ENCODE measurements at regions not wholly inside any gene's neighbourhood (a gene's known extent, or its start where the extent isn't known, plus 50 kb on each side); places are given as distances from the start of the nearest gene placed in this dataset.

DNA sequence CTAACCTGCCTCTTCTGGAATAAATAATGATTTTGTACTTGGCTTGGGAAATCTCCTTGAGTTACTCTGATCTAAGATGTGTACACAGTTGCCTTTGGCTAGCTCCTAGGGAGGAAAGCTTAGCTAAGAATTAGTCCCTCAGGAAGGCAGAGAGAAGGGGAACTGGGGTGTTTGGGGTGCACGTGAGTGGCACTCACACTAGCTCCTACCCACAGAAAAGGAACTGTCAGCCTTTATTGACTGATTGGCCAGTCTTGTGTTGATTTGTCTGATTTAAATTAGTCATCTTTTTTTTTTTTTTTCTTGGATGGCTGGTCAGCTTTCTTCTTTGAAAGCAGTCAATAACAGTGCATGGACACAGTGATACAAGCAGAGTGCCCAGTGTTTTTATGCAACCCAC is 107.7 kb downstream of the DMRT2 start:
- no peak for TF ChIP-seq JUNB (IDR thresholded peaks at IDR 0.05; ENCODE audit: unreplicated experiment)
- TF ChIP-seq EZH2phosphoT487 (IDR thresholded peaks at IDR 0.05; ENCODE audit: unreplicated experiment) = no peak
- no peak for TF ChIP-seq CREB1 (CRISPR knock-in tag; IDR thresholded peaks at IDR 0.05; ENCODE audit: low read depth)
- TF ChIP-seq POLR2AphosphoS5 (IDR thresholded peaks at IDR 0.05; ENCODE audit: low read depth) = no peak
- TF ChIP-seq ZNF331 (CRISPR knock-in tag; IDR thresholded peaks at IDR 0.05; ENCODE audit: low read depth) = no peak
- TF ChIP-seq EZH2 (IDR thresholded peaks at IDR 0.05; ENCODE audit: low read depth, unreplicated experiment) = no peak
- TF ChIP-seq, protein P1, sequence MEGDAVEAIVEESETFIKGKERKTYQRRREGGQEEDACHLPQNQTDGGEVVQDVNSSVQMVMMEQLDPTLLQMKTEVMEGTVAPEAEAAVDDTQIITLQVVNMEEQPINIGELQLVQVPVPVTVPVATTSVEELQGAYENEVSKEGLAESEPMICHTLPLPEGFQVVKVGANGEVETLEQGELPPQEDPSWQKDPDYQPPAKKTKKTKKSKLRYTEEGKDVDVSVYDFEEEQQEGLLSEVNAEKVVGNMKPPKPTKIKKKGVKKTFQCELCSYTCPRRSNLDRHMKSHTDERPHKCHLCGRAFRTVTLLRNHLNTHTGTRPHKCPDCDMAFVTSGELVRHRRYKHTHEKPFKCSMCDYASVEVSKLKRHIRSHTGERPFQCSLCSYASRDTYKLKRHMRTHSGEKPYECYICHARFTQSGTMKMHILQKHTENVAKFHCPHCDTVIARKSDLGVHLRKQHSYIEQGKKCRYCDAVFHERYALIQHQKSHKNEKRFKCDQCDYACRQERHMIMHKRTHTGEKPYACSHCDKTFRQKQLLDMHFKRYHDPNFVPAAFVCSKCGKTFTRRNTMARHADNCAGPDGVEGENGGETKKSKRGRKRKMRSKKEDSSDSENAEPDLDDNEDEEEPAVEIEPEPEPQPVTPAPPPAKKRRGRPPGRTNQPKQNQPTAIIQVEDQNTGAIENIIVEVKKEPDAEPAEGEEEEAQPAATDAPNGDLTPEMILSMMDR (conservative IDR thresholded peaks at IDR 0.05; ENCODE audit: low read depth in 2 of 2) = no peak
- TF ChIP-seq, protein P2, sequence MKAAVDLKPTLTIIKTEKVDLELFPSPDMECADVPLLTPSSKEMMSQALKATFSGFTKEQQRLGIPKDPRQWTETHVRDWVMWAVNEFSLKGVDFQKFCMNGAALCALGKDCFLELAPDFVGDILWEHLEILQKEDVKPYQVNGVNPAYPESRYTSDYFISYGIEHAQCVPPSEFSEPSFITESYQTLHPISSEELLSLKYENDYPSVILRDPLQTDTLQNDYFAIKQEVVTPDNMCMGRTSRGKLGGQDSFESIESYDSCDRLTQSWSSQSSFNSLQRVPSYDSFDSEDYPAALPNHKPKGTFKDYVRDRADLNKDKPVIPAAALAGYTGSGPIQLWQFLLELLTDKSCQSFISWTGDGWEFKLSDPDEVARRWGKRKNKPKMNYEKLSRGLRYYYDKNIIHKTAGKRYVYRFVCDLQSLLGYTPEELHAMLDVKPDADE (IDR thresholded peaks at IDR 0.05) = no peak
- TF ChIP-seq, protein P3, sequence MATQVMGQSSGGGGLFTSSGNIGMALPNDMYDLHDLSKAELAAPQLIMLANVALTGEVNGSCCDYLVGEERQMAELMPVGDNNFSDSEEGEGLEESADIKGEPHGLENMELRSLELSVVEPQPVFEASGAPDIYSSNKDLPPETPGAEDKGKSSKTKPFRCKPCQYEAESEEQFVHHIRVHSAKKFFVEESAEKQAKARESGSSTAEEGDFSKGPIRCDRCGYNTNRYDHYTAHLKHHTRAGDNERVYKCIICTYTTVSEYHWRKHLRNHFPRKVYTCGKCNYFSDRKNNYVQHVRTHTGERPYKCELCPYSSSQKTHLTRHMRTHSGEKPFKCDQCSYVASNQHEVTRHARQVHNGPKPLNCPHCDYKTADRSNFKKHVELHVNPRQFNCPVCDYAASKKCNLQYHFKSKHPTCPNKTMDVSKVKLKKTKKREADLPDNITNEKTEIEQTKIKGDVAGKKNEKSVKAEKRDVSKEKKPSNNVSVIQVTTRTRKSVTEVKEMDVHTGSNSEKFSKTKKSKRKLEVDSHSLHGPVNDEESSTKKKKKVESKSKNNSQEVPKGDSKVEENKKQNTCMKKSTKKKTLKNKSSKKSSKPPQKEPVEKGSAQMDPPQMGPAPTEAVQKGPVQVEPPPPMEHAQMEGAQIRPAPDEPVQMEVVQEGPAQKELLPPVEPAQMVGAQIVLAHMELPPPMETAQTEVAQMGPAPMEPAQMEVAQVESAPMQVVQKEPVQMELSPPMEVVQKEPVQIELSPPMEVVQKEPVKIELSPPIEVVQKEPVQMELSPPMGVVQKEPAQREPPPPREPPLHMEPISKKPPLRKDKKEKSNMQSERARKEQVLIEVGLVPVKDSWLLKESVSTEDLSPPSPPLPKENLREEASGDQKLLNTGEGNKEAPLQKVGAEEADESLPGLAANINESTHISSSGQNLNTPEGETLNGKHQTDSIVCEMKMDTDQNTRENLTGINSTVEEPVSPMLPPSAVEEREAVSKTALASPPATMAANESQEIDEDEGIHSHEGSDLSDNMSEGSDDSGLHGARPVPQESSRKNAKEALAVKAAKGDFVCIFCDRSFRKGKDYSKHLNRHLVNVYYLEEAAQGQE (IDR thresholded peaks at IDR 0.05; ENCODE audit: unreplicated experiment) = no peak
- TF ChIP-seq NANOG (IDR thresholded peaks at IDR 0.05; ENCODE audit: borderline replicate concordance) = no peak

Measured in GM23338 (cell line).